GM23248 (cell line): ENCODE measurements at regions not wholly inside any gene's neighbourhood (a gene's known extent, or its start where the extent isn't known, plus 50 kb on each side); places are given as distances from the start of the nearest gene placed in this dataset.

Experiments used
- EZH2 ChIP-seq: fragments of 200-600 bp; sonication (generic); IDR thresholded peaks from 2 replicates; pipeline ENCODE4 v1.6.1; 2018; ENCODE audit warnings: antibody characterized with exemption, mild to moderate bottlenecking; ENCODE audit not compliant: insufficient read depth, poor library complexity, severe bottlenecking
- EZH2phosphoT487 ChIP-seq: fragments of 200-600 bp; sonication (generic); IDR thresholded peaks from 2 replicates; pipeline ENCODE4 v1.6.1; 2018; ENCODE audit warnings: antibody characterized with exemption, moderate library complexity, mild to moderate bottlenecking, low read depth; ENCODE audit not compliant: insufficient read depth

GRCh38 chr1:196152086-196152485, 456.2 kb downstream of the KCNT2 start:
- TF ChIP-seq EZH2phosphoT487 (no peak), EZH2 (no peak)
